Inflammatory macrophage treated with lipopolysaccharide for 4 hours (primary cell): ENCODE measurements at regions not wholly inside any gene's neighbourhood (a gene's known extent, or its start where the extent isn't known, plus 50 kb on each side); places are given as distances from the start of the nearest gene placed in this dataset.

ENCODE experiments used
- DNase-seq: peaks from one replicate; pipeline ENCODE4 v3.0.0-alpha.2; 2020

GRCh38 chr22:45096256-45096907 lies 67.3 kb upstream of the NUP50 start:
- peak; percentile 63 for DNase-seq

- no peak for DNase-seq
Measured at GRCh38 chr22:45097061-45097460, 66.7 kb upstream of the NUP50 start.

- DNase-seq, result no peak
Measured at GRCh38 chr22:45098056-45098455, 65.7 kb upstream of the NUP50 start.

- no peak for DNase-seq
Measured at GRCh38 chr22:45099961-45100360, 63.8 kb upstream of the NUP50 start.

GRCh38 chr22:45101515-45102227 lies 62.1 kb upstream of the NUP50 start:
- DNase-seq, result peak; percentile 86

GRCh38 chr22:45102896-45103420 lies 60.8 kb upstream of the NUP50 start:
- peak; percentile 39 for DNase-seq

GRCh38 chr22:45103756-45104155 lies 60.0 kb upstream of the NUP50 start:
- DNase-seq, result no peak

- DNase-seq, result no peak
Measured at GRCh38 chr22:45104313-45104712, 59.4 kb upstream of the NUP50 start.

GRCh38 chr22:45105281-45105702 lies 58.4 kb upstream of the NUP50 start:
- no peak for DNase-seq

- no peak for DNase-seq
Measured at GRCh38 chr22:45107671-45108070, 56.1 kb upstream of the NUP50 start.

- no peak for DNase-seq
Measured at GRCh38 chr22:45112136-45112879, 51.4 kb upstream of the NUP50 start.
